ENCODE measurements at regions not wholly inside any gene's neighbourhood (a gene's known extent, or its start where the extent isn't known, plus 50 kb on each side); places are given as distances from the start of the nearest gene placed in this dataset.

DNA sequence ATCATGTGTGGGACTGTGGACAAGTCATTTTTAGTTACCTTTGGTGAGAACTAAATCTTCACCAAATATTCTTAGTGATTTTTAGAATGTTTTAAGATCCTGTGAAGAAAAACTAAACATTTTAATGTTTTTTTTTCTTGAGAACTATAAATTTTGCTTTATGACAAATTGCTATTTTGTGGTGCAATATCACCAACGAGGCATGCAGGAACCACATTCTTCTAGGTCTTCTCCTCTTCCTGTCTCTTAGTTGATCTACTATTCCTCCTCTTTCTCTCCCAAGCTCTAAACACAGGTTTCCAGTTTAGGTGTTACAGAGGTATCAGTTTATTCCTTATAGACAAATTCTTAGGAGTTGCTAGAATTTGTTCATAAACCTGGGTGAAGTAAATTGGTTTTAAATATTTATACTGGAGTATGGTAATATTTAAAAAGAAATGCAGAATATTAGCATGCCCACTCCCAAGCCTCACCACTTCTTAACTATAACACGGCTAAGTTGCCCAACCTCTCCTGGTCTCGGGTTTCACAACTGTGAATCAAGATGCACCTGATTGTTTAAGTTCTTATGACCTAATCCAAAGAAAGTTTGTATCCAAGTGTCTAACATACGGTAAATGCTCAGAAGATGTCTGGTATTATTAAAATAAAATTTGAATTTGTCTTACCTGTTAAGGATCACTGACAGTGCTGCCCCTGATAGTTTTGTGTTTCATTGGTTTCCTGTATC lies 56.5 kb upstream of the CLNK start:
- no peak overlapping the region for H3K4me3 ChIP-seq (replicated peaks; ENCODE audit: insufficient read depth, low read length)
- H3K27me3 ChIP-seq (ENCODE audit: insufficient read depth, poor library complexity, severe bottlenecking): no peaks in the 10 kb centered on the region
- DNase-seq (ENCODE audit: low read depth in 1 of 2, low spot score in 1 of 2): no peak
- no peak overlapping the region for H3K27ac ChIP-seq (replicated peaks)
- no peak for TF ChIP-seq GABPA (IDR thresholded peaks at IDR 0.05; ENCODE audit: low read depth)
- TF ChIP-seq SPI1 (IDR thresholded peaks at IDR 0.05; ENCODE audit: borderline replicate concordance, low read depth): no peak
- TF ChIP-seq, protein P1, sequence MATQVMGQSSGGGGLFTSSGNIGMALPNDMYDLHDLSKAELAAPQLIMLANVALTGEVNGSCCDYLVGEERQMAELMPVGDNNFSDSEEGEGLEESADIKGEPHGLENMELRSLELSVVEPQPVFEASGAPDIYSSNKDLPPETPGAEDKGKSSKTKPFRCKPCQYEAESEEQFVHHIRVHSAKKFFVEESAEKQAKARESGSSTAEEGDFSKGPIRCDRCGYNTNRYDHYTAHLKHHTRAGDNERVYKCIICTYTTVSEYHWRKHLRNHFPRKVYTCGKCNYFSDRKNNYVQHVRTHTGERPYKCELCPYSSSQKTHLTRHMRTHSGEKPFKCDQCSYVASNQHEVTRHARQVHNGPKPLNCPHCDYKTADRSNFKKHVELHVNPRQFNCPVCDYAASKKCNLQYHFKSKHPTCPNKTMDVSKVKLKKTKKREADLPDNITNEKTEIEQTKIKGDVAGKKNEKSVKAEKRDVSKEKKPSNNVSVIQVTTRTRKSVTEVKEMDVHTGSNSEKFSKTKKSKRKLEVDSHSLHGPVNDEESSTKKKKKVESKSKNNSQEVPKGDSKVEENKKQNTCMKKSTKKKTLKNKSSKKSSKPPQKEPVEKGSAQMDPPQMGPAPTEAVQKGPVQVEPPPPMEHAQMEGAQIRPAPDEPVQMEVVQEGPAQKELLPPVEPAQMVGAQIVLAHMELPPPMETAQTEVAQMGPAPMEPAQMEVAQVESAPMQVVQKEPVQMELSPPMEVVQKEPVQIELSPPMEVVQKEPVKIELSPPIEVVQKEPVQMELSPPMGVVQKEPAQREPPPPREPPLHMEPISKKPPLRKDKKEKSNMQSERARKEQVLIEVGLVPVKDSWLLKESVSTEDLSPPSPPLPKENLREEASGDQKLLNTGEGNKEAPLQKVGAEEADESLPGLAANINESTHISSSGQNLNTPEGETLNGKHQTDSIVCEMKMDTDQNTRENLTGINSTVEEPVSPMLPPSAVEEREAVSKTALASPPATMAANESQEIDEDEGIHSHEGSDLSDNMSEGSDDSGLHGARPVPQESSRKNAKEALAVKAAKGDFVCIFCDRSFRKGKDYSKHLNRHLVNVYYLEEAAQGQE (IDR thresholded peaks at IDR 0.05; ENCODE audit: insufficient replicate concordance, low read depth): no peak
- TF ChIP-seq, protein P2, sequence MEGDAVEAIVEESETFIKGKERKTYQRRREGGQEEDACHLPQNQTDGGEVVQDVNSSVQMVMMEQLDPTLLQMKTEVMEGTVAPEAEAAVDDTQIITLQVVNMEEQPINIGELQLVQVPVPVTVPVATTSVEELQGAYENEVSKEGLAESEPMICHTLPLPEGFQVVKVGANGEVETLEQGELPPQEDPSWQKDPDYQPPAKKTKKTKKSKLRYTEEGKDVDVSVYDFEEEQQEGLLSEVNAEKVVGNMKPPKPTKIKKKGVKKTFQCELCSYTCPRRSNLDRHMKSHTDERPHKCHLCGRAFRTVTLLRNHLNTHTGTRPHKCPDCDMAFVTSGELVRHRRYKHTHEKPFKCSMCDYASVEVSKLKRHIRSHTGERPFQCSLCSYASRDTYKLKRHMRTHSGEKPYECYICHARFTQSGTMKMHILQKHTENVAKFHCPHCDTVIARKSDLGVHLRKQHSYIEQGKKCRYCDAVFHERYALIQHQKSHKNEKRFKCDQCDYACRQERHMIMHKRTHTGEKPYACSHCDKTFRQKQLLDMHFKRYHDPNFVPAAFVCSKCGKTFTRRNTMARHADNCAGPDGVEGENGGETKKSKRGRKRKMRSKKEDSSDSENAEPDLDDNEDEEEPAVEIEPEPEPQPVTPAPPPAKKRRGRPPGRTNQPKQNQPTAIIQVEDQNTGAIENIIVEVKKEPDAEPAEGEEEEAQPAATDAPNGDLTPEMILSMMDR (IDR thresholded peaks at IDR 0.05; ENCODE audit: insufficient read depth, low read length): no peak
- no peak for TF ChIP-seq POLR2AphosphoS5 (IDR thresholded peaks at IDR 0.05; ENCODE audit: low read depth)

DNA sequence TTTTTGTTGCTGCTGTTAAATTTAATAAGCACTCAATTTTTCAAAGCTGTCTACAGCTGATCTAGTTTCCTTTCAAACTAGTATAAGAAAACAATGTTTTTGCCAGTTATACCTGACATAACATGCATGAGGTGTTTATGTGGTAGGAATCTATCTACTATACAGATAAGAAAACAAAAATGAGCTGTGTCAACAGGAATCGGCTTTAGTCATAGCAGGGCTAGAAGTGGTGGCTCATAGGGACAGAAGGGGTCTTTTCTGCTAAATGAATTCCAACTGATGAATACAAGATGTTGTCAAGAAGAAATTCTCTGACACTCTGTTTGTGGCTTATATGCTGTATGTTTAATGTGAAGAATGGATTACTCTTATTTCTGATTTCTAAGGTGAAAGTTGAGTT lies 55.7 kb upstream of the CLNK start:
- DNase-seq (ENCODE audit: low read depth in 1 of 2, low spot score in 1 of 2): no peak
- Histone ChIP-seq H3K4me3 (replicated peaks; ENCODE audit: insufficient read depth, low read length) (no peak overlapping the region), H3K27me3 (ENCODE audit: insufficient read depth, poor library complexity, severe bottlenecking) (no peaks in the 10 kb centered on the region), H3K27ac (replicated peaks) (no peak overlapping the region)
- TF ChIP-seq, protein P1 (IDR thresholded peaks at IDR 0.05; ENCODE audit: insufficient replicate concordance, low read depth): no peak
- TF ChIP-seq POLR2AphosphoS5 (IDR thresholded peaks at IDR 0.05; ENCODE audit: low read depth): no peak
- no peak for TF ChIP-seq GABPA (IDR thresholded peaks at IDR 0.05; ENCODE audit: low read depth)
- no peak for TF ChIP-seq SPI1 (IDR thresholded peaks at IDR 0.05; ENCODE audit: borderline replicate concordance, low read depth)
- TF ChIP-seq, protein P2 (IDR thresholded peaks at IDR 0.05; ENCODE audit: insufficient read depth, low read length): no peak

DNA sequence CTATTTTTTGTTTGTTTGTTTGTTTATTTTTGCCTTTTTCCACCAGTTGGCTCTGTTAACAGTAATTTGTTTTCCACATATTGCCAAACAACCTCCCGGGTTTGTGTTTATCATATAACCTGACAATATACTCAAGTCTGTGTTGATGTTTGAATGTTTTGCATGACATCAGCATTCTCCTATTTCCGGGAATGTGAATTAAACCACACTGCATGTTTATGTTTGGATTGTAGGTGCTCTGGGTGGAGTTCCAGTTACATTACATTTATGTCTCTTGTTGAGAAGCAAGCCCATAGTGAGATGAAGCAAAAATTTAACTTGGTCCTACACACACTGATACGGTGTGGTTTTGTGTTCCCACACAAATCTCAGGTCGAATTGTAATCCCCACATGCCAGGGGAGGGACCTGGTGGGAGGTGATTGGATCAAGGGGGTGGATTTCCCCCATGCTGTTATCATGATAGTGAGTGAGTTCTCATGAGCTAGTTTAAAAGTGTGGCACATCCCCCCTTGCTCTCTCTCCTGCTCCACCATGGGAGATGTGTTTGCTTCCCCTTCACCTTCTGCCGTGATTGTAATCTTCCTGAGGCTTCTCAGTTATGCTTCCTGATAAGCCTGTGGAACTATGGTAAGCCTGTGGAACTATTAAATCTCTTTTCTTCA lies 54.4 kb upstream of the CLNK start:
- no peaks in the 10 kb centered on the region for H3K27me3 ChIP-seq (ENCODE audit: insufficient read depth, poor library complexity, severe bottlenecking)
- H3K4me3 ChIP-seq (replicated peaks; ENCODE audit: insufficient read depth, low read length): no peak overlapping the region
- DNase-seq (ENCODE audit: low read depth in 1 of 2, low spot score in 1 of 2): no peak
- no peak overlapping the region for H3K27ac ChIP-seq (replicated peaks)
- TF ChIP-seq, protein P2 (IDR thresholded peaks at IDR 0.05; ENCODE audit: insufficient read depth, low read length): no peak
- TF ChIP-seq GABPA (IDR thresholded peaks at IDR 0.05; ENCODE audit: low read depth) (no peak), SPI1 (IDR thresholded peaks at IDR 0.05; ENCODE audit: borderline replicate concordance, low read depth) (no peak)
